22Rv1 (cell line): ENCODE measurements at regions not wholly inside any gene's neighbourhood (a gene's known extent, or its start where the extent isn't known, plus 50 kb on each side); places are given as distances from the start of the nearest gene placed in this dataset.

Source experiments
- H3K27ac ChIP-seq: fragments of 450-650 bp; 2 replicates; pipeline ENCODE4 v1.5.1; 2017
- CTCF ChIP-seq: fragments of 450-650 bp; IDR thresholded peaks from 2 replicates; pipeline ENCODE4 v1.5.1; 2017; ENCODE audit warnings: mild to moderate bottlenecking
- ZFX ChIP-seq: fragments of 450-650 bp; IDR thresholded peaks from 2 replicates; pipeline ENCODE4 v1.6.1; 2017; ENCODE audit warnings: antibody characterized with exemption, borderline replicate concordance

- TF ChIP-seq CTCF (no peak), ZFX (no peak)
- no peak overlapping the region for H3K27ac ChIP-seq
Measured at GRCh38 chr12:19829100-19829853, 390.0 kb downstream of the AEBP2 start.

- TF ChIP-seq ZFX (no peak), CTCF (no peak)
- no peak overlapping the region for H3K27ac ChIP-seq
Measured at GRCh38 chr12:19830446-19830845, 391.2 kb downstream of the AEBP2 start.

GRCh38 chr12:19833775-19834501 lies 394.6 kb downstream of the AEBP2 start:
- TF ChIP-seq ZFX = no peak
- TF ChIP-seq CTCF = no peak
- no peak overlapping the region for H3K27ac ChIP-seq

- no peak overlapping the region for H3K27ac ChIP-seq
- no peak for TF ChIP-seq CTCF
- no peak for TF ChIP-seq ZFX
Measured at GRCh38 chr12:19834592-19834991, 395.3 kb downstream of the AEBP2 start.

GRCh38 chr12:19836056-19836455 lies 396.8 kb downstream of the AEBP2 start:
- TF ChIP-seq CTCF (no peak), ZFX (no peak)

GRCh38 chr12:19836456-19836855 lies 397.2 kb downstream of the AEBP2 start:
- TF ChIP-seq ZFX (no peak), CTCF (no peak)
- no peak overlapping the region for H3K27ac ChIP-seq

More at GRCh38 chr12:19836056-19836455, 396.8 kb downstream of the AEBP2 start:
- H3K27ac ChIP-seq = no peak overlapping the region

GRCh38 chr12:19837543-19837942 lies 398.3 kb downstream of the AEBP2 start:
- TF ChIP-seq CTCF (no peak), ZFX (no peak)
- no peak overlapping the region for H3K27ac ChIP-seq
